Fibroblast of lung (primary cell): ENCODE measurements at regions not wholly inside any gene's neighbourhood (a gene's known extent, or its start where the extent isn't known, plus 50 kb on each side); places are given as distances from the start of the nearest gene placed in this dataset.

Source experiments
- DNase-seq, 2 donors: peaks; one replicate each; pipeline versions ENCODE4 v3.0.0 to v3.0.0-alpha.2; 2010; ENCODE audit warnings: low read depth in 2 of 2
- H2AFZ ChIP-seq: 2 replicates; pipeline ENCODE4 v1.5.1; 2012; ENCODE audit warnings: low read length, control low read depth, inconsistent platforms
- H3K27ac ChIP-seq: 2 replicates; pipeline ENCODE4 v1.5.1; 2011; ENCODE audit warnings: low read length, control low read depth; ENCODE audit not compliant: insufficient read depth
- H3K27me3 ChIP-seq: 2 replicates; pipeline ENCODE4 v1.5.1; 2011; ENCODE audit warnings: mild to moderate bottlenecking, low read length; ENCODE audit not compliant: control insufficient read depth, insufficient read depth
- H3K36me3 ChIP-seq: 2 replicates; pipeline ENCODE4 v1.5.1; 2011; ENCODE audit warnings: low read length; ENCODE audit not compliant: control insufficient read depth, insufficient read depth
- H3K4me1 ChIP-seq: 2 replicates; pipeline ENCODE4 v1.5.1; 2011; ENCODE audit warnings: low read length; ENCODE audit not compliant: control insufficient read depth, insufficient read depth; ENCODE audit errors: extremely low read depth
- H3K4me2 ChIP-seq: 2 replicates; pipeline ENCODE4 v1.5.1; 2011; ENCODE audit warnings: low read length, control low read depth; ENCODE audit not compliant: insufficient read depth; ENCODE audit errors: extremely low read depth
- H3K4me3 ChIP-seq, 4 experiments: fragments of 200-600 bp in 1 of 4; sonication (generic) in 1 of 4; replicated peaks in 1 of 4; 2 replicates each; pipeline ENCODE4 v1.5.1; 2011 to 2016; ENCODE audit warnings: low read length in 4 of 4, low read depth in 3 of 4, mild to moderate bottlenecking in 3 of 4, control low read depth in 2 of 4, inconsistent platforms in 1 of 4, mixed read lengths in 1 of 4; ENCODE audit not compliant: insufficient read depth in 1 of 4; ENCODE audit errors: control extremely low read depth in 1 of 4
- H3K79me2 ChIP-seq: 2 replicates; pipeline ENCODE4 v1.5.1; 2012; ENCODE audit warnings: mild to moderate bottlenecking, low read length, inconsistent platforms; ENCODE audit not compliant: control insufficient read depth, insufficient read depth
- H3K9ac ChIP-seq: 2 replicates; pipeline ENCODE4 v1.5.1; 2011; ENCODE audit warnings: mild to moderate bottlenecking, low read length, control low read depth; ENCODE audit not compliant: insufficient read depth
- H3K9me3 ChIP-seq: 2 replicates; pipeline ENCODE4 v1.5.1; 2012; ENCODE audit warnings: low read depth, low read length; ENCODE audit not compliant: control insufficient read depth, insufficient read depth
- H4K20me1 ChIP-seq: 2 replicates; pipeline ENCODE4 v1.5.1; 2011; ENCODE audit warnings: low read length; ENCODE audit not compliant: control insufficient read depth, insufficient read depth; ENCODE audit errors: extremely low read depth
- EZH2 ChIP-seq: IDR thresholded peaks from 2 replicates; pipeline ENCODE4 v1.5.1; 2012; ENCODE audit warnings: low read length, control low read depth, mild to moderate bottlenecking; ENCODE audit errors: missing control alignments
- TF ChIP-seq, protein P1 (sequence below), 2 donors: IDR thresholded peaks in 1 of 2; conservative IDR thresholded peaks in 1 of 2; 1 replicate in 1 of 2; 2 replicates in 1 of 2; pipeline ENCODE4 v1.5.1; 2011 to 2012; ENCODE audit warnings: low read length in 2 of 2, control low read depth in 1 of 2, inconsistent platforms in 1 of 2, low read depth in 1 of 2, mild to moderate bottlenecking in 1 of 2

DNA sequence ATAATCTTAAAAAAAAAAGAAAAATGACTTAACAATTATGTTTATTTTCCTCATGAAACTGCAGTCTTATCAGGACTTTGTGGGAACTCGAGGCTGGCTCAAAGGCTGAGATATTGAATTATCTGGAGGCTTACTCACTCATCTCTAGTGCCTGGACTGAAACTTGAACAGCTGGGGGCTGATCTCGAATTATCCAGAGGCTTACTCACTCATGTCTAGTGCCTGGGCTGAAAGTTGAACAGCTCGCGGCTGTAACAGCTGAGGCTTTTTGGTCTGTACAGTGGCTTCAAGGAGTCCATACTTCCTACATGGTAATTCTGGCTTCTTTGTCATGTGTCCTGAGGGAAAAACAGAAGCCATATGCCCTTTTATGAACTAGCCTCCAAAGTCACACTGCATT, 371.9 kb downstream of the CETN3 start:
- no peak overlapping the region for H3K27ac ChIP-seq

GRCh38 chr5:90022711-90023053, 386.9 kb downstream of the CETN3 start:
- H2AFZ ChIP-seq: no peak overlapping the region

More for the DNA sequence above, 371.9 kb downstream of the CETN3 start:
- no peak for TF ChIP-seq EZH2
- TF ChIP-seq, protein P1, sequence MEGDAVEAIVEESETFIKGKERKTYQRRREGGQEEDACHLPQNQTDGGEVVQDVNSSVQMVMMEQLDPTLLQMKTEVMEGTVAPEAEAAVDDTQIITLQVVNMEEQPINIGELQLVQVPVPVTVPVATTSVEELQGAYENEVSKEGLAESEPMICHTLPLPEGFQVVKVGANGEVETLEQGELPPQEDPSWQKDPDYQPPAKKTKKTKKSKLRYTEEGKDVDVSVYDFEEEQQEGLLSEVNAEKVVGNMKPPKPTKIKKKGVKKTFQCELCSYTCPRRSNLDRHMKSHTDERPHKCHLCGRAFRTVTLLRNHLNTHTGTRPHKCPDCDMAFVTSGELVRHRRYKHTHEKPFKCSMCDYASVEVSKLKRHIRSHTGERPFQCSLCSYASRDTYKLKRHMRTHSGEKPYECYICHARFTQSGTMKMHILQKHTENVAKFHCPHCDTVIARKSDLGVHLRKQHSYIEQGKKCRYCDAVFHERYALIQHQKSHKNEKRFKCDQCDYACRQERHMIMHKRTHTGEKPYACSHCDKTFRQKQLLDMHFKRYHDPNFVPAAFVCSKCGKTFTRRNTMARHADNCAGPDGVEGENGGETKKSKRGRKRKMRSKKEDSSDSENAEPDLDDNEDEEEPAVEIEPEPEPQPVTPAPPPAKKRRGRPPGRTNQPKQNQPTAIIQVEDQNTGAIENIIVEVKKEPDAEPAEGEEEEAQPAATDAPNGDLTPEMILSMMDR (conservative IDR thresholded peaks at IDR 0.05 in 1 of 2, IDR thresholded peaks at IDR 0.05 in 1 of 2; ENCODE audit: low read depth in 1 of 2, low read length in 2 of 2): no peak
- Histone ChIP-seq H2AFZ (no peak overlapping the region), H3K9me3 (no peaks in the 10 kb centered on the region), H4K20me1 (no peaks in the 10 kb centered on the region), H3K27me3 (no peaks in the 10 kb centered on the region), H3K4me1 (no peaks in the 10 kb centered on the region), H3K4me3 (no peak overlapping the region), H3K4me2 (no peak overlapping the region), H3K9ac (no peak overlapping the region), H3K79me2 (no peaks in the 10 kb centered on the region), H3K36me3 (no peaks in the 10 kb centered on the region)
- DNase-seq: peak in 1 of 2 donors; percentile 95

GRCh38 chr5:90022002-90022710, 387.4 kb downstream of the CETN3 start:
- H3K27ac ChIP-seq: no peak overlapping the region
- TF ChIP-seq EZH2: no peak
- TF ChIP-seq, protein P1 (conservative IDR thresholded peaks at IDR 0.05 in 1 of 2, IDR thresholded peaks at IDR 0.05 in 1 of 2; ENCODE audit: low read depth in 1 of 2, low read length in 2 of 2): no peak
- H3K79me2 ChIP-seq: no peaks in the 10 kb centered on the region
- H3K9me3 ChIP-seq: no peaks in the 10 kb centered on the region
- peak in 1 of 2 donors; percentile 27 for DNase-seq
- H2AFZ ChIP-seq: no peak overlapping the region
- no peaks in the 10 kb centered on the region for H3K27me3 ChIP-seq
- H4K20me1 ChIP-seq: no peaks in the 10 kb centered on the region
- no peak overlapping the region for H3K9ac ChIP-seq
- no peak overlapping the region for H3K4me3 ChIP-seq
- no peak overlapping the region for H3K4me2 ChIP-seq
- no peaks in the 10 kb centered on the region for H3K4me1 ChIP-seq
- H3K36me3 ChIP-seq: no peaks in the 10 kb centered on the region

More at GRCh38 chr5:90022711-90023053, 386.9 kb downstream of the CETN3 start:
- Histone ChIP-seq H3K27me3 (no peaks in the 10 kb centered on the region), H3K4me1 (no peaks in the 10 kb centered on the region), H3K9me3 (no peaks in the 10 kb centered on the region), H3K79me2 (no peaks in the 10 kb centered on the region), H3K4me3 (no peak overlapping the region), H3K27ac (no peak overlapping the region), H3K36me3 (no peaks in the 10 kb centered on the region), H4K20me1 (no peaks in the 10 kb centered on the region), H3K4me2 (no peak overlapping the region), H3K9ac (no peak overlapping the region)
- TF ChIP-seq, protein P1 (conservative IDR thresholded peaks at IDR 0.05 in 1 of 2, IDR thresholded peaks at IDR 0.05 in 1 of 2; ENCODE audit: low read depth in 1 of 2, low read length in 2 of 2): no peak
- TF ChIP-seq EZH2: no peak
- DNase-seq: peak in 1 of 2 donors; percentile 12
